Body of pancreas (tissue), 4 donors: ENCODE measurements at regions not wholly inside any gene's neighbourhood (a gene's known extent, or its start where the extent isn't known, plus 50 kb on each side); places are given as distances from the start of the nearest gene placed in this dataset.

ENCODE experiments used
- CTCF ChIP-seq, 7 experiments: fragments of 450-650 bp in 4 of 7; fragments of 200-600 bp in 3 of 7; sonication (generic) in 3 of 7; IDR thresholded peaks; one replicate each; pipeline ENCODE4 v1.5.1; 2016 to 2019; ENCODE audit warnings: antibody characterized with exemption in 7 of 7
- POLR2A ChIP-seq, 3 donors: fragments of 450-650 bp; IDR thresholded peaks; one replicate each; pipeline ENCODE4 v1.6.1; 2016; ENCODE audit warnings: antibody characterized with exemption in 3 of 3, mild to moderate bottlenecking in 2 of 3

- TF ChIP-seq CTCF (IDR thresholded peaks at IDR 0.05) = no peak
- TF ChIP-seq POLR2A (IDR thresholded peaks at IDR 0.05) = no peak
Measured at GRCh38 chr2:5019324-5019723, 672.9 kb upstream of the SOX11 start.
